Neural cell (in vitro differentiated cells): ENCODE measurements at regions not wholly inside any gene's neighbourhood (a gene's known extent, or its start where the extent isn't known, plus 50 kb on each side); places are given as distances from the start of the nearest gene placed in this dataset.

ENCODE experiments used
- H2AFZ ChIP-seq: fragments of 200-600, 300-800 bp; sonication (generic), shearing (Covaris generic); 2 replicates; pipeline ENCODE4 v1.6.0; 2014; ENCODE audit warnings: low read depth, mild to moderate bottlenecking, antibody characterized with exemption, low read length, moderate library complexity
- H3F3A ChIP-seq: fragments of 200-600 bp; shearing (Covaris generic); 2 replicates; pipeline ENCODE4 v1.6.1; 2016; ENCODE audit warnings: mild to moderate bottlenecking, moderate library complexity, mixed read lengths, antibody characterized with exemption, low read length; ENCODE audit not compliant: insufficient read depth, poor library complexity, severe bottlenecking
- H3K27ac ChIP-seq: fragments of 200-600, 300-800 bp; sonication (generic), shearing (Covaris generic); 2 replicates; pipeline ENCODE4 v1.5.1; 2014; ENCODE audit warnings: mild to moderate bottlenecking, low read length, moderate library complexity
- H3K27me3 ChIP-seq: fragments of 300-800, 200-600 bp; sonication (generic), shearing (Covaris generic); 2 replicates; pipeline ENCODE4 v1.6.0; 2014; ENCODE audit warnings: mild to moderate bottlenecking, low read depth, low read length, moderate library complexity; ENCODE audit not compliant: insufficient read depth
- H3K36me3 ChIP-seq: fragments of 300-800, 200-600 bp; sonication (generic), shearing (Covaris generic); 2 replicates; pipeline ENCODE4 v1.5.1; 2014; ENCODE audit warnings: mild to moderate bottlenecking, antibody characterized with exemption, low read length, moderate library complexity; ENCODE audit not compliant: insufficient read depth
- H3K4me2 ChIP-seq: fragments of 300-800, 200-600 bp; sonication (generic), shearing (Covaris generic); 2 replicates; pipeline ENCODE4 v1.6.0; 2014; ENCODE audit warnings: mild to moderate bottlenecking, low read length
- H3K4me3 ChIP-seq: fragments of 300-800, 200-600 bp; sonication (generic), shearing (Covaris generic); 2 replicates; pipeline ENCODE4 v1.5.1; 2014; ENCODE audit warnings: mild to moderate bottlenecking, low read length, moderate library complexity
- H3K79me2 ChIP-seq: fragments of 200-600 bp; shearing (Covaris generic); replicated peaks from 2 replicates; pipeline ENCODE4 v1.6.0; 2014; ENCODE audit warnings: mild to moderate bottlenecking, low read length, moderate library complexity; ENCODE audit not compliant: insufficient read depth
- H3K9ac ChIP-seq: fragments of 300-800, 200-600 bp; sonication (generic), shearing (Covaris generic); 2 replicates; pipeline ENCODE4 v1.6.1; 2016; ENCODE audit warnings: mild to moderate bottlenecking, low read length, mixed read lengths
- H3K9me2 ChIP-seq: fragments of 200-600 bp; shearing (Covaris generic); 2 replicates; pipeline ENCODE4 v1.6.1; 2016; ENCODE audit warnings: mild to moderate bottlenecking, low read length, mixed read lengths; ENCODE audit not compliant: insufficient read depth
- H3K9me3 ChIP-seq: fragments of 200-600, 300-800 bp; sonication (generic), shearing (Covaris generic); 2 replicates; pipeline ENCODE4 v1.6.1; 2016; ENCODE audit warnings: mild to moderate bottlenecking, mixed run types, low read length, moderate library complexity, mixed read lengths
- H4K20me1 ChIP-seq: fragments of 200-600 bp; shearing (Covaris generic); 2 replicates; pipeline ENCODE4 v1.6.1; 2016; ENCODE audit warnings: mild to moderate bottlenecking, mixed run types; ENCODE audit not compliant: insufficient read depth
- CTCF ChIP-seq: fragments of 450-650 bp; IDR thresholded peaks from 2 replicates; pipeline ENCODE4 v1.5.1; 2014; ENCODE audit warnings: antibody characterized with exemption, mild to moderate bottlenecking, moderate library complexity; ENCODE audit not compliant: poor library complexity, severe bottlenecking
- EP300 ChIP-seq: fragments of 450-650 bp; conservative IDR thresholded peaks from 2 replicates; pipeline ENCODE4 v1.6.1; 2014; ENCODE audit warnings: antibody characterized with exemption, mild to moderate bottlenecking, moderate library complexity; ENCODE audit not compliant: poor library complexity, severe bottlenecking
- EZH2 ChIP-seq: fragments of 200-600, 300-800 bp; shearing (Covaris generic), sonication (generic); IDR thresholded peaks from 2 replicates; pipeline ENCODE4 v1.6.1; 2014; ENCODE audit warnings: antibody characterized with exemption, low read length, borderline replicate concordance, mild to moderate bottlenecking; ENCODE audit not compliant: insufficient read depth, poor library complexity, severe bottlenecking
- MXI1 ChIP-seq: fragments of 450-650 bp; conservative IDR thresholded peaks from 2 replicates; pipeline ENCODE4 v1.6.1; 2014; ENCODE audit warnings: antibody characterized with exemption, mild to moderate bottlenecking; ENCODE audit not compliant: poor library complexity, severe bottlenecking
- POLR2AphosphoS5 ChIP-seq: IDR thresholded peaks from 2 replicates; pipeline ENCODE4 v1.6.1; 2012
- RAD21 ChIP-seq: fragments of 450-650 bp; conservative IDR thresholded peaks from 2 replicates; pipeline ENCODE4 v1.6.1; 2014; ENCODE audit warnings: antibody characterized with exemption, mild to moderate bottlenecking, moderate library complexity
- SMC3 ChIP-seq: fragments of 450-650 bp; conservative IDR thresholded peaks from 2 replicates; pipeline ENCODE4 v1.6.1; 2014; ENCODE audit warnings: antibody characterized with exemption, mild to moderate bottlenecking, moderate library complexity; ENCODE audit not compliant: poor library complexity
- TAF1 ChIP-seq: IDR thresholded peaks from 2 replicates; pipeline ENCODE4 v1.6.1; 2012; ENCODE audit warnings: low read depth
- TF ChIP-seq, protein P1 (sequence below): IDR thresholded peaks from 2 replicates; pipeline ENCODE4 v1.6.1; 2012; ENCODE audit warnings: borderline replicate concordance

DNA sequence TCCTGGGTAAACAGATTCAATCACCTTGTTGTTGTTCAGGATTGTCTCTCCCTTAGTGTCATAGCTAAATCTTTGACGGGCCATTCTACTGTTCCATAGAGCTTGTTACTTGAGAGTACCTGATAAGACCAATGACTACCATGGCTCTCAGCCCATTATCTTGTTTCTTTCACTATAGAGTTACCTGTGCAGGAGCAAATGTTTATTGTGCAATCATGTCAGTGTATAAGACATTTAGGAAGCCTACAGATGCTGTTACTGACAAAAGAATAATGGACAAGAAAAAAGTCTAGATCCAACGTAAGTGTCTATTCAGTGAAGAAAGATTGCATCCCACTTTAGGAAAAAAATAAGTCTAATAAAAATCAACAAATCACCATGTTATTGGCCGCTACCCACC, 1041.7 kb upstream of the AUTS2 start:
- no peak overlapping the region for H3K4me2 ChIP-seq
- no peak overlapping the region for H3K9ac ChIP-seq
- H3F3A ChIP-seq: no peaks in the 10 kb centered on the region
- no peaks in the 10 kb centered on the region for H3K9me2 ChIP-seq
- no peaks in the 10 kb centered on the region for H3K36me3 ChIP-seq
- H3K9me3 ChIP-seq: no peaks in the 10 kb centered on the region
- H4K20me1 ChIP-seq: no peaks in the 10 kb centered on the region
- no peaks in the 10 kb centered on the region for H3K27me3 ChIP-seq
- no peak overlapping the region for H2AFZ ChIP-seq
- no peak overlapping the region for H3K4me3 ChIP-seq
- no peak for TF ChIP-seq TAF1
- TF ChIP-seq, protein P1, sequence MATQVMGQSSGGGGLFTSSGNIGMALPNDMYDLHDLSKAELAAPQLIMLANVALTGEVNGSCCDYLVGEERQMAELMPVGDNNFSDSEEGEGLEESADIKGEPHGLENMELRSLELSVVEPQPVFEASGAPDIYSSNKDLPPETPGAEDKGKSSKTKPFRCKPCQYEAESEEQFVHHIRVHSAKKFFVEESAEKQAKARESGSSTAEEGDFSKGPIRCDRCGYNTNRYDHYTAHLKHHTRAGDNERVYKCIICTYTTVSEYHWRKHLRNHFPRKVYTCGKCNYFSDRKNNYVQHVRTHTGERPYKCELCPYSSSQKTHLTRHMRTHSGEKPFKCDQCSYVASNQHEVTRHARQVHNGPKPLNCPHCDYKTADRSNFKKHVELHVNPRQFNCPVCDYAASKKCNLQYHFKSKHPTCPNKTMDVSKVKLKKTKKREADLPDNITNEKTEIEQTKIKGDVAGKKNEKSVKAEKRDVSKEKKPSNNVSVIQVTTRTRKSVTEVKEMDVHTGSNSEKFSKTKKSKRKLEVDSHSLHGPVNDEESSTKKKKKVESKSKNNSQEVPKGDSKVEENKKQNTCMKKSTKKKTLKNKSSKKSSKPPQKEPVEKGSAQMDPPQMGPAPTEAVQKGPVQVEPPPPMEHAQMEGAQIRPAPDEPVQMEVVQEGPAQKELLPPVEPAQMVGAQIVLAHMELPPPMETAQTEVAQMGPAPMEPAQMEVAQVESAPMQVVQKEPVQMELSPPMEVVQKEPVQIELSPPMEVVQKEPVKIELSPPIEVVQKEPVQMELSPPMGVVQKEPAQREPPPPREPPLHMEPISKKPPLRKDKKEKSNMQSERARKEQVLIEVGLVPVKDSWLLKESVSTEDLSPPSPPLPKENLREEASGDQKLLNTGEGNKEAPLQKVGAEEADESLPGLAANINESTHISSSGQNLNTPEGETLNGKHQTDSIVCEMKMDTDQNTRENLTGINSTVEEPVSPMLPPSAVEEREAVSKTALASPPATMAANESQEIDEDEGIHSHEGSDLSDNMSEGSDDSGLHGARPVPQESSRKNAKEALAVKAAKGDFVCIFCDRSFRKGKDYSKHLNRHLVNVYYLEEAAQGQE: no peak
- TF ChIP-seq EP300: no peak
- TF ChIP-seq EZH2: no peak
- no peak for TF ChIP-seq SMC3
- no peak for TF ChIP-seq RAD21
- H3K27ac ChIP-seq: no peak overlapping the region
- no peaks in the 10 kb centered on the region for H3K79me2 ChIP-seq

DNA sequence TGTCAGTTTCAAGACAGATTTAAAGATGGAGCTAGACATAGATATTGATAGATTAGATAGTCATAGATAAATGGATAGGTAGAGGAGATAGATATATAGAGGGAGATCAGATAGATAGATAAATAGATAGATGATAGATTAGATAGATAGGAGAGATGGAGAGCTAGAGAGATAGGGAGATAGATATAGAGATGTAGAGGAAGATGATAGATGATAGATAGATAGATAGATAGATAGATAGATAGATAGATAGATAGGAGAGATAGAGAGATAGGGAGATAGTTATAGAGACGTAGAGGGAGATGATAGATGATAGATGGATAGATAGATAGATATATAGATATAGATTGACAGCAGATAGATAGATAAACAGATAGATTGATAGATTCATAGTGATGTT, 1038.8 kb upstream of the AUTS2 start:
- H3K27me3 ChIP-seq: no peaks in the 10 kb centered on the region
- H3K79me2 ChIP-seq: no peaks in the 10 kb centered on the region
- H2AFZ ChIP-seq: no peak overlapping the region
- no peaks in the 10 kb centered on the region for H3K36me3 ChIP-seq
- H3K9me3 ChIP-seq: no peaks in the 10 kb centered on the region
- no peak overlapping the region for H3K4me3 ChIP-seq
- no peaks in the 10 kb centered on the region for H3F3A ChIP-seq
- H3K9ac ChIP-seq: no peak overlapping the region
- no peaks in the 10 kb centered on the region for H3K9me2 ChIP-seq
- TF ChIP-seq, protein P1: no peak
- TF ChIP-seq MXI1 (no peak), EP300 (no peak), SMC3 (no peak), CTCF (no peak), RAD21 (no peak), TAF1 (no peak), POLR2AphosphoS5 (no peak), EZH2 (no peak)
- H3K27ac ChIP-seq: no peak overlapping the region
- no peaks in the 10 kb centered on the region for H4K20me1 ChIP-seq
- no peak overlapping the region for H3K4me2 ChIP-seq
